Forelimb muscle (tissue), 1 donor: ENCODE measurements at regions not wholly inside any gene's neighbourhood (a gene's known extent, or its start where the extent isn't known, plus 50 kb on each side); places are given as distances from the start of the nearest gene placed in this dataset.

Source experiments
- DNase-seq: peaks from one replicate; pipeline ENCODE4 v3.0.0-alpha.2; 2013; ENCODE audit warnings: low read depth

DNA sequence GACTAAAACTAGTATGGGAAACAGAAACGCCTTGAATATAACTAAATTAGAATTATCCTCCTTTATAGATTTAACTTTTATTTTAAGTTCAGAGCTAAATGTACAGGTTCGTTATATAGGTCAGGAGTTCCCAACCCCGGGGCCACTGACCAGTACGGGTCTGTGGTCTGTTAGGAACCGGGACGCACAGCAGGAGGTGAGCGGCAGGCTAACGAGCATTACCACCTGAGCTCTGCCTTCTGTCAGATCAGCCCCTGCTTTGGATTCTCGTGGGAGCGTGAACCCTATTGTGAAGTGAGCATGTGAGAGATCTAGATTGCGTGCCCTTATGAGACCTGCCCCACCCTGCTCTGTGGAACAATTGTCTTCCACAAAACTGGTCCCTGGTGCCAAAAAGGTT is 51.0 kb downstream of the FAT4 start:
- no peak for DNase-seq

DNA sequence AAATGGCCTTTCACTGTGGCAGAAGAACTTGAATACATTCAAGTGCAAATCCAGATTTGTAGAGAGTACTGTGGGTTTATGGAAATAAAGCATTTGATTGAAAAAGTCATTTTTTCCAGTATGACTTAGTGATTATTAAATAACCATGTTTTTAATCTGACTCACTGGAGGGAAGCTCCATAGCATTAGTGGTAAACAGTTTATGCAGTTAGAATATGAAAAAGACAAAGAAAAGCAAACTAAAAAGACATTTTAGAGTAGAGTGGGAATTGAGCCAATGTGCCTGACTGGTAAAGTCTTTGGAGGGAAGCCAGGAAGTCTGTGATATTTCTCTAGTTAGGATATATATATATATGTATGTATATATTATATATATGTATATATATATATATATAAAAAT is 53.4 kb downstream of the FAT4 start:
- DNase-seq, result peak; percentile 20

DNA sequence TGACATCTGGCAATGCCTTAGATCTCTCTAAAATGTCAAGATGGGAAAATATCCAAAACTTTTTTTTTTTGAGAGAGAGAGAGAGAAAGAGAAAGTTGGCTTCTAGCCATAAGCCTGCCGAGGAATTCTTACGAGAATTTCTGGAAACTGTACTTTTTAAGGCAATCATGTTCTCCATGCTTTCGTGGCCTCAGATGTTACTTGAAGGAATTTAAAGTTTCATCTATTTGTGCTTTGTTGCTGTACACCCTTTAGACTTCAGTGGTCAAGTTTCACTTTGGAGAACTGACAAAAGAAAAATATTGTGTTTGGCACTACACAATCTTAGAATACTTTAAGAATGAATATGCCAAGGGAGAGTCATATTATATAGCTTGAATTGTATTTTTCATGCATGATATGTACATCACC is 53.9 kb downstream of the FAT4 start:
- DNase-seq, result peak; percentile 35

- DNase-seq, result no peak
Measured at GRCh38 chr4:125369098-125369497, 54.3 kb downstream of the FAT4 start.

GRCh38 chr4:125370478-125370877 is 55.7 kb downstream of the FAT4 start:
- DNase-seq, result no peak

- no peak for DNase-seq
Measured at GRCh38 chr4:125382995-125383394, 68.2 kb downstream of the FAT4 start.

GRCh38 chr4:125387770-125388169 is 73.0 kb downstream of the FAT4 start:
- no peak for DNase-seq

GRCh38 chr4:125388613-125389012 is 73.9 kb downstream of the FAT4 start:
- DNase-seq, result no peak

GRCh38 chr4:125389713-125390112 is 75.0 kb downstream of the FAT4 start:
- DNase-seq, result peak; percentile 19

DNA sequence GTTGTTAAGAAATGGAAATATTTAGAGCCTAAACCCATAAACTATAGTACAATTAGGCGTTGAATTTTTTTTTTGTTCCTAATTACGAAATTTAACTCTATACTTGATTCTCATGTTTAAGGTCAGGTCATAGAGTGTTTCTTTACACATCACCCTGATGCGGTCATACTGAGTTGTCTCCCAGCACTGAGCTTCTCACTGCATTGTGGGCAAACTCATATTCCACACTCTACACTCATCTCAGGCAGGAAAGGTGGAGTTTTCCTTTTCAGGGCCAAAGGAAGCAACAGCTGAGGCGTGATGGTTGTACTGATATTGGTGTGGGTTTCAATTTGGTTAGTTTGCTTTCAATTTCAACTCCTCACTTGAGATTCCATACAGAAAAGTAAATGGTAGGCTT is 75.4 kb downstream of the FAT4 start:
- DNase-seq, result no peak

DNA sequence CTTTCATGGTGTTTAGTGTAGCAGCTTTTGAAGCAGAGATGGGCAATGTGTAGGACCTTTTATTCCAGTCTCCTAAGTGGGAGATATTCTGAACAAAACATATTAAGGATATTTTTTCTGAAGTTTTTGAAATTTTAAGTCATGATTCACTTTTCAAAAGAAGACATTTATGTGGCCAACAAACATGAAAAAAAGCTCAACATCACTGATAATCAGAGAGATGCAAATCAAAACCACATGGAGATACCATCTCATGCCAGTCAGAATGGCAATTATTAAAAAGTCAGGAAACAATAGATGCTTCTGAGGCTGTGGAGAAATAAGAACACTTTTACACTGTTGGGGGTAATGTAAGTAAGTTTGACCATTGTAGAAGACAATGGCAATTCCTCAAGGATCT is 76.0 kb downstream of the FAT4 start:
- DNase-seq, result no peak

- no peak for DNase-seq
Measured at GRCh38 chr4:125392694-125393093, 77.9 kb downstream of the FAT4 start.

- no peak for DNase-seq
Measured at GRCh38 chr4:125393825-125394224, 79.1 kb downstream of the FAT4 start.

DNA sequence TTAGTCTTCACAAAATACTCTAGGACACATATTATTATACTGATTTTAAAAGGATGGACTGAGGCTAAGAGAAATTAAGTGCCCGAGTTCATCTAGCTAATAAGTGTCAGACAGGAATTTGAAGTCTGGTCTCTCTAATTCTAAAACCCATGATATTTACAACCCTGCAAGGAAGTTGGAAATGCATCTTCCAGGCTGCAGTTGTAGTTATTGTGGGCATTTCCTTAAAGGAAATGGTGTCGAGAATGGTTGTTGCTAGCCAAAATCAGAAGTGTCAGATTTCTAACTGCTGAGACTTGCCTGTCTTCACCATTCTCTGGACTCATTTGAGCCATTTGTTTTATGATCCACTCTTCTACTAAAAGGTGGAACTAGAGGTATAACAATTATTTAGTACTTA is 82.5 kb downstream of the FAT4 start:
- no peak for DNase-seq

DNA sequence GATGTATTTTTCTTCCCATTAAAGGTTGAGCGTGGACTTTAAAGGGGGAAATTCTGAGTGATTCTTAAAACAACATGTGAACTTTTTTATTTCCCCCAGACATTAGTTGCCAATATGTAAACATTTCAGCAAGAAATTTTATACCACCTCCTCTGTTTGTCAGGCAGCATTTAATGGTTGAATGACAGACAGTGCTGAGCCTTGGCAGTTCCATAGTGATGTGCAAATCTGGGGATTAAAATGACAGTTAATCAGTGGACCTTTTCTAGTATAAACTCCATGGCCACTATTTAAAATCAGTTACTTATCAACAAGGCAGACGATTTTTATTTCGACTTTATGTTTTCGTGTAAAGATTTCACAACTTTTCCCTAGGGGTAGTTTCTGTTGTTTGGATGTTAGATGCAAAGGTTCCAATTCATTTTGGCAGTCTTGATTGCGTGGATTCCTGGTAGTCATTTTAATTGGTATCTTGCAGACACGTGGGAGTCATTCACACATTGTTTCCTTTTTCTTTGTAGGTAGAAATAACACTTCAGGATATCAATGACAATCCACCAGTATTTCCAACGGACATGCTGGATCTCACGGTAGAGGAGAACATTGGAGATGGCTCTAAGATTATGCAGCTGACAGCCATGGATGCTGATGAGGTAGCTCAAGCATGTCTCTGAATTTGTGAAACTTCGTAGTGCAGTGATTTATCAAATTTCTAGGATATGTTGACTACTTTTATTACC is 83.7 kb downstream of the FAT4 start:
- no peak for DNase-seq

DNA sequence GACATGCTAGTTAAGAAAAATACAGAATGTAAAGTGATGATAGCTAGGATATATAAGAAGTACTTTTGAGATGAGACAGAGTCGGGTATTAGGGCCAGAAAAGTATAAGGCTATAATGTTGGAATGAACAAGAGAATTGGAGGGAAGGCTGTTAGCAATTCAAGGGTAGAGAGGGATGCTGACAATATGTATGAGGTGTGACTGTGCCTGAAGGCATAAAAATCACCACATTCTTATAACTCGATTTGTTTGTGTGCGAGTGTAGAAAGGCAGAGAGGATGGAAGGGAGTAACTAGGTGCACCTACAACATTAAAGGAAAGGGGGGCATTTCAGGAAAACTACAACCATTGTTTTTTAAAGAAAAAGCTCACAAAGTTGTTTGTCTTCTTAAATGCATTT is 86.0 kb downstream of the FAT4 start:
- no peak for DNase-seq

DNA sequence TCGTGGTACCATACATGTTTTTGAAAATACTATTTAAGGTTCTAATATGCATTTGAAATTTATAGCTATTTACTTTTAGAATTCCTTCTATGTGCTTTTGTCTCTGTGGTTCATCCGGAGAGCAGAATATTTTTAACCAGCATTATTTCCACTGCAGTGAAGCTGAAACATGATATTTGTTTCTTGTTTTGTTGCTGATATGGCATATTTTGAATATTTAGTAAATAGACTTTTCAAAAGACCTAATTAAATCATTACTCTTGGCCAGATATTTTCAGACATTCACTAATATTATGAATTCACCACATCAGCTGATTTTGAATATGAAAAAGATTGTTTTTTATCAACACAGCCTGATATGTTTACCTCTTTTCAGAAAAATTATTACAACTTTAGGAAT is 87.0 kb downstream of the FAT4 start:
- DNase-seq, result no peak

DNA sequence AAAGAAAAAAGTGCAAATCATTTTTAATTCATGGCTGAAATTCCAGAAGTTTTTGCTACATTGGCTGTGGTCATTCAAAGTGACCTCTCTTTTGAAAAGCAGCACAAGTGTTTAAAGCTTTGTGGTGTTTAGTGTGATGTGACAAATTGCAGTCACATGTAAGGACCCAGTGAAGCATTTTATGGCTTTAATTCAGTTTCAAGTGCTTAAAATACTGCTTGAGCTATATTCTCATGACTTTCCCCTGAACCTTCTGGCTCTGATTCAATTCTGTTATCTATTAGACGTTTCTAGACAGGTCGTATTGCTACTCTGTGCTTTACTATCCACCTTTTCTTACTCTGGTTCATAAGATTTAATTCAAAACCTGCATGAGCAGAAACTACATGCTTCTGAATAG is 105.8 kb downstream of the FAT4 start:
- no peak for DNase-seq

- DNase-seq, result no peak
Measured at GRCh38 chr4:125421547-125421946, 106.8 kb downstream of the FAT4 start.

- DNase-seq, result no peak
Measured at GRCh38 chr4:125423124-125423523, 108.4 kb downstream of the FAT4 start.

GRCh38 chr4:125428832-125429231 is 114.1 kb downstream of the FAT4 start:
- no peak for DNase-seq

- DNase-seq, result no peak
Measured at GRCh38 chr4:125430086-125430485, 115.3 kb downstream of the FAT4 start.

DNA sequence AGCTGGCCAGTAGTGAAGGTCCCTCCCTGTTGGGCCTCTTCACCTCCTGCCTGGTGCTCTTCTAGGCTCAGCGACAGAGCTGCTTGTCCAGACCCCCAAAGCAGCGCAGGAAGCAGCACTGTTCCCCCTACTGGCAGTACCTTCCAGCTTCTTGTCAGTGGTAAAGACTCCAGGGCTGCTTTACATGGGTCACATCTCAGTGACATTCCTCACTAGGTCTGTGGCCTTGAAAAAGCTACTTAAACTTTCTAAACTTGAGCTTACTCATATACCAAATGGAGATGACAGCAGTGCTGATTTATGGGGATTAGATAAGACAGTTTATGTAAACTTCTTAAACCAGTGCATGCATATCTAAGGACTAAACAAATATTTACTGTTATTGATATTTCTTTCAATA is 117.3 kb downstream of the FAT4 start:
- DNase-seq, result no peak

DNA sequence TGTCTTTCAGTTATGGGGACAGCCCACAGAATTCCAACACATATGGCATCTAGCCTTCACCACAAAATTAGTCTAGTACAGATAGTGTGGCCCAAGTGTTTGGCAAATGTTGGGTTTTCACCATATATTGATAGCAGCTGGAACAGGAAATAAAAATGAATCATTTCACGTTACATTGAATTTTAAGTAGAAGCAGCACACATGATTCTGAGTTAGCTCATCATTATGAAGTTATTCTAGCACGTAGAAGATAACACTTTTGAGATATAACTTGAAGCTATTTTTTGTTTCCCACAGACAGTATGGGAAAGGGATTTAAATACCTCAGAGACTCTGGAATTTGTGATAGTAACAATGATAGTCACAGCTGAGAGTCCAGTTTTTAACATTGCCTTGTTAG is 118.7 kb downstream of the FAT4 start:
- no peak for DNase-seq
